ENCODE measurements at regions not wholly inside any gene's neighbourhood (a gene's known extent, or its start where the extent isn't known, plus 50 kb on each side); places are given as distances from the start of the nearest gene placed in this dataset.
"Not testable (repeated sequence)": the region's sequence is repeated elsewhere in the genome, so short reads cannot be mapped to it uniquely, and the experiment has no call there.

- Histone ChIP-seq H3K9me3 (ENCODE audit: control insufficient read depth, low read depth, low read length) (no peaks in the 10 kb centered on the region), H3K27ac (ENCODE audit: low read length) (no peak overlapping the region), H3K4me3 (ENCODE audit: low read length) (no peak overlapping the region), H3K4me1 (ENCODE audit: control insufficient read depth, insufficient read depth, low read length) (no peaks in the 10 kb centered on the region), H3K36me3 (ENCODE audit: control insufficient read depth, insufficient read depth, low read length) (no peaks in the 10 kb centered on the region), H3K27me3 (ENCODE audit: control insufficient read depth, insufficient read depth, low read length) (no peaks in the 10 kb centered on the region)
- WGBS (ENCODE audit: insufficient coverage, low lambda C conversion rate): no CpG with 5 or more reads among the region's 3 CpGs
- no peak for DNase-seq
Measured at GRCh38 chr20:12838261-12838866, 170.4 kb upstream of the SPTLC3 start.

GRCh38 chr20:12847872-12848271 lies 160.9 kb upstream of the SPTLC3 start:
- Histone ChIP-seq H3K27me3 (ENCODE audit: control insufficient read depth, insufficient read depth, low read length) (peaks cover 4% of the 10 kb centered on the region), H3K4me1 (ENCODE audit: control insufficient read depth, insufficient read depth, low read length) (no peaks in the 10 kb centered on the region), H3K4me3 (ENCODE audit: low read length) (no peak overlapping the region), H3K36me3 (ENCODE audit: control insufficient read depth, insufficient read depth, low read length) (no peaks in the 10 kb centered on the region), H3K27ac (ENCODE audit: low read length) (no peak overlapping the region), H3K9me3 (ENCODE audit: control insufficient read depth, low read depth, low read length) (no peaks in the 10 kb centered on the region)
- DNase-seq: no peak
- WGBS (ENCODE audit: insufficient coverage, low lambda C conversion rate): no CpG with 5 or more reads among the region's 2 CpGs

- Histone ChIP-seq H3K9me3 (ENCODE audit: control insufficient read depth, low read depth, low read length) (no peaks in the 10 kb centered on the region), H3K4me3 (ENCODE audit: low read length) (no peak overlapping the region), H3K36me3 (ENCODE audit: control insufficient read depth, insufficient read depth, low read length) (no peaks in the 10 kb centered on the region), H3K27me3 (ENCODE audit: control insufficient read depth, insufficient read depth, low read length) (peaks cover 4% of the 10 kb centered on the region), H3K27ac (ENCODE audit: low read length) (no peak overlapping the region), H3K4me1 (ENCODE audit: control insufficient read depth, insufficient read depth, low read length) (no peaks in the 10 kb centered on the region)
- 39% methylated on average over 3 of the region's 9 CpGs for WGBS (ENCODE audit: insufficient coverage, low lambda C conversion rate)
- DNase-seq: no peak
Measured at GRCh38 chr20:12849225-12849910, 159.4 kb upstream of the SPTLC3 start.

- H3K4me1 ChIP-seq (ENCODE audit: control insufficient read depth, insufficient read depth, low read length); H3K27me3 ChIP-seq (ENCODE audit: control insufficient read depth, insufficient read depth, low read length); H3K36me3 ChIP-seq (ENCODE audit: control insufficient read depth, insufficient read depth, low read length); H3K4me3 ChIP-seq (ENCODE audit: low read length); H3K27ac ChIP-seq (ENCODE audit: low read length); DNase-seq; H3K9me3 ChIP-seq (ENCODE audit: control insufficient read depth, low read depth, low read length): not testable (repeated sequence)
- WGBS (ENCODE audit: insufficient coverage, low lambda C conversion rate): no CpG with 5 or more reads among the region's 9 CpGs
Measured at GRCh38 chr20:12857643-12858042, 151.1 kb upstream of the SPTLC3 start.

GRCh38 chr20:12860619-12861247 lies 148.0 kb upstream of the SPTLC3 start:
- H3K36me3 ChIP-seq (ENCODE audit: control insufficient read depth, insufficient read depth, low read length): no peaks in the 10 kb centered on the region
- H3K4me1 ChIP-seq (ENCODE audit: control insufficient read depth, insufficient read depth, low read length): no peaks in the 10 kb centered on the region
- DNase-seq: no peak
- H3K27me3 ChIP-seq (ENCODE audit: control insufficient read depth, insufficient read depth, low read length): no peaks in the 10 kb centered on the region
- H3K9me3 ChIP-seq (ENCODE audit: control insufficient read depth, low read depth, low read length): no peaks in the 10 kb centered on the region
- no peak overlapping the region for H3K27ac ChIP-seq (ENCODE audit: low read length)
- no peak overlapping the region for H3K4me3 ChIP-seq (ENCODE audit: low read length)

GRCh38 chr20:12869669-12870068 lies 139.1 kb upstream of the SPTLC3 start:
- H3K4me1 ChIP-seq (ENCODE audit: control insufficient read depth, insufficient read depth, low read length): no peaks in the 10 kb centered on the region
- H3K27me3 ChIP-seq (ENCODE audit: control insufficient read depth, insufficient read depth, low read length): no peaks in the 10 kb centered on the region
- H3K4me3 ChIP-seq (ENCODE audit: low read length): no peak overlapping the region
- no peaks in the 10 kb centered on the region for H3K9me3 ChIP-seq (ENCODE audit: control insufficient read depth, low read depth, low read length)
- no peaks in the 10 kb centered on the region for H3K36me3 ChIP-seq (ENCODE audit: control insufficient read depth, insufficient read depth, low read length)
- no CpG with 5 or more reads among the region's 1 CpG for WGBS (ENCODE audit: insufficient coverage, low lambda C conversion rate)
- H3K27ac ChIP-seq (ENCODE audit: low read length): no peak overlapping the region
- DNase-seq: no peak

- WGBS (ENCODE audit: insufficient coverage, low lambda C conversion rate): no CpG with 5 or more reads among the region's 2 CpGs
- Histone ChIP-seq H3K27me3 (ENCODE audit: control insufficient read depth, insufficient read depth, low read length) (no peaks in the 10 kb centered on the region), H3K4me1 (ENCODE audit: control insufficient read depth, insufficient read depth, low read length) (no peaks in the 10 kb centered on the region), H3K36me3 (ENCODE audit: control insufficient read depth, insufficient read depth, low read length) (no peaks in the 10 kb centered on the region), H3K4me3 (ENCODE audit: low read length) (no peak overlapping the region), H3K9me3 (ENCODE audit: control insufficient read depth, low read depth, low read length) (no peaks in the 10 kb centered on the region), H3K27ac (ENCODE audit: low read length) (no peak overlapping the region)
- no peak for DNase-seq
Measured at GRCh38 chr20:12870588-12870987, 138.2 kb upstream of the SPTLC3 start.

GRCh38 chr20:12874933-12875332 lies 133.8 kb upstream of the SPTLC3 start:
- no peak overlapping the region for H3K27ac ChIP-seq (ENCODE audit: low read length)
- DNase-seq: no peak
- 100% methylated on average over 1 of the region's 4 CpGs for whole genome bisulfite sequencing (ENCODE audit: insufficient coverage, low lambda C conversion rate)
- H3K4me1 ChIP-seq (ENCODE audit: control insufficient read depth, insufficient read depth, low read length): no peaks in the 10 kb centered on the region
- no peaks in the 10 kb centered on the region for H3K27me3 ChIP-seq (ENCODE audit: control insufficient read depth, insufficient read depth, low read length)
- H3K4me3 ChIP-seq (ENCODE audit: low read length): no peak overlapping the region
- H3K9me3 ChIP-seq (ENCODE audit: control insufficient read depth, low read depth, low read length): no peaks in the 10 kb centered on the region
- no peaks in the 10 kb centered on the region for H3K36me3 ChIP-seq (ENCODE audit: control insufficient read depth, insufficient read depth, low read length)

- H3K4me1 ChIP-seq (ENCODE audit: control insufficient read depth, insufficient read depth, low read length): no peaks in the 10 kb centered on the region
- H3K4me3 ChIP-seq (ENCODE audit: low read length): no peak overlapping the region
- no peaks in the 10 kb centered on the region for H3K9me3 ChIP-seq (ENCODE audit: control insufficient read depth, low read depth, low read length)
- no peak for DNase-seq
- H3K27me3 ChIP-seq (ENCODE audit: control insufficient read depth, insufficient read depth, low read length): no peaks in the 10 kb centered on the region
- H3K27ac ChIP-seq (ENCODE audit: low read length): no peak overlapping the region
- no peaks in the 10 kb centered on the region for H3K36me3 ChIP-seq (ENCODE audit: control insufficient read depth, insufficient read depth, low read length)
- 100% methylated on average over 1 of the region's 6 CpGs for WGBS (ENCODE audit: insufficient coverage, low lambda C conversion rate)
Measured at GRCh38 chr20:12875510-12875909, 133.3 kb upstream of the SPTLC3 start.

GRCh38 chr20:12882832-12883506 lies 125.8 kb upstream of the SPTLC3 start:
- no peak overlapping the region for H3K27ac ChIP-seq (ENCODE audit: low read length)
- H3K4me1 ChIP-seq (ENCODE audit: control insufficient read depth, insufficient read depth, low read length): no peaks in the 10 kb centered on the region
- no peaks in the 10 kb centered on the region for H3K9me3 ChIP-seq (ENCODE audit: control insufficient read depth, low read depth, low read length)
- 100% methylated on average over 1 of the region's 1 CpG for WGBS (ENCODE audit: insufficient coverage, low lambda C conversion rate)
- peaks cover 2% of the 10 kb centered on the region for H3K27me3 ChIP-seq (ENCODE audit: control insufficient read depth, insufficient read depth, low read length)
- H3K36me3 ChIP-seq (ENCODE audit: control insufficient read depth, insufficient read depth, low read length): no peaks in the 10 kb centered on the region
- H3K4me3 ChIP-seq (ENCODE audit: low read length): no peak overlapping the region
- no peak for DNase-seq

Data from large intestine (tissue), 3 donors.